Neural progenitor cell (in vitro differentiated cells): ENCODE measurements at regions not wholly inside any gene's neighbourhood (a gene's known extent, or its start where the extent isn't known, plus 50 kb on each side); places are given as distances from the start of the nearest gene placed in this dataset.

Experiments used
- DNase-seq: peaks from one replicate; pipeline ENCODE4 v3.0.0-alpha.2; 2016; ENCODE audit warnings: low spot score
- H2AFZ ChIP-seq: fragments of 200-600 bp; sonication (generic); replicated peaks from 2 replicates; pipeline ENCODE4 v1.6.1; 2016; ENCODE audit warnings: antibody characterized with exemption
- H3F3A ChIP-seq: fragments of 200-600 bp; sonication (generic); 2 replicates; pipeline ENCODE4 v1.6.1; 2016; ENCODE audit warnings: antibody characterized with exemption, low read depth
- H3K27ac ChIP-seq: fragments of 200-600 bp; sonication (generic); 2 replicates; pipeline ENCODE4 v1.5.1; 2016; ENCODE audit warnings: mild to moderate bottlenecking
- H3K27me3 ChIP-seq: fragments of 200-600 bp; sonication (generic); 2 replicates; pipeline ENCODE4 v1.6.1; 2016; ENCODE audit warnings: mild to moderate bottlenecking, moderate library complexity
- H3K36me3 ChIP-seq: fragments of 200-600 bp; sonication (generic); 2 replicates; pipeline ENCODE4 v1.5.1; 2016
- H3K4me1 ChIP-seq: fragments of 200-600 bp; sonication (generic); 2 replicates; pipeline ENCODE4 v1.6.1; 2016; ENCODE audit warnings: mixed run types
- H3K4me2 ChIP-seq: fragments of 200-600 bp; sonication (generic); 2 replicates; pipeline ENCODE4 v1.6.1; 2016
- H3K4me3 ChIP-seq: fragments of 200-600 bp; sonication (generic); 2 replicates; pipeline ENCODE4 v1.5.1; 2016
- H3K79me2 ChIP-seq: fragments of 200-600 bp; sonication (generic); 2 replicates; pipeline ENCODE4 v1.6.1; 2016; ENCODE audit warnings: low read depth
- H3K9ac ChIP-seq: fragments of 200-600 bp; sonication (generic); 2 replicates; pipeline ENCODE4 v1.6.1; 2016
- H3K9me3 ChIP-seq: fragments of 200-600 bp; sonication (generic); 2 replicates; pipeline ENCODE4 v1.5.1; 2016; ENCODE audit warnings: low read depth
- H4K20me1 ChIP-seq: fragments of 200-600 bp; sonication (generic); 2 replicates; pipeline ENCODE4 v1.6.1; 2016; ENCODE audit warnings: low read depth
- H3K27ac Mint-ChIP-seq: 3 replicates; pipeline ENCODE4 v1.8.0; 2021; ENCODE audit warnings: mixed read lengths
- H3K27me3 Mint-ChIP-seq: 2 replicates; pipeline ENCODE4 v1.8.0; 2022; ENCODE audit warnings: low read depth, mild to moderate bottlenecking, inconsistent platforms, moderate library complexity, mixed read lengths; ENCODE audit not compliant: insufficient read depth
- H3K36me3 Mint-ChIP-seq: 3 replicates; pipeline ENCODE4 v1.8.0; 2021; ENCODE audit warnings: mixed read lengths
- H3K4me1 Mint-ChIP-seq: 3 replicates; pipeline ENCODE4 v1.8.0; 2021; ENCODE audit warnings: mixed read lengths
- H3K4me3 Mint-ChIP-seq: 3 replicates; pipeline ENCODE4 v1.8.0; 2021; ENCODE audit warnings: mild to moderate bottlenecking, moderate library complexity, mixed read lengths
- H3K9me3 Mint-ChIP-seq: 3 replicates; pipeline ENCODE4 v1.8.0; 2020; ENCODE audit warnings: mixed read lengths
- CTCF ChIP-seq: fragments of 200-600 bp; sonication (generic); IDR thresholded peaks from 2 replicates; pipeline ENCODE4 v1.5.1; 2017; ENCODE audit warnings: antibody characterized with exemption, mild to moderate bottlenecking
- EZH2 ChIP-seq: fragments of 200-600 bp; sonication (generic); IDR thresholded peaks from 2 replicates; pipeline ENCODE4 v1.6.1; 2017; ENCODE audit warnings: antibody characterized with exemption, mild to moderate bottlenecking, moderate library complexity
- EZH2phosphoT487 ChIP-seq: fragments of 200-600 bp; sonication (generic); IDR thresholded peaks from 2 replicates; pipeline ENCODE4 v1.6.1; 2017; ENCODE audit warnings: antibody characterized with exemption

- peaks cover 3% of the 10 kb centered on the region for H3F3A ChIP-seq
- H3K27me3 Mint-ChIP-seq: peaks cover 2% of the 10 kb centered on the region
- H3K9me3 ChIP-seq: no peaks in the 10 kb centered on the region
- no peak overlapping the region for H3K4me3 ChIP-seq
- H3K9me3 Mint-ChIP-seq: no peaks in the 10 kb centered on the region
- H3K27ac Mint-ChIP-seq: no peak overlapping the region
- H3K36me3 ChIP-seq: no peaks in the 10 kb centered on the region
- peaks cover 21% of the 10 kb centered on the region for H3K4me1 ChIP-seq
- H3K4me1 Mint-ChIP-seq: peaks cover 20% of the 10 kb centered on the region
- TF ChIP-seq EZH2: no peak
- TF ChIP-seq CTCF: no peak
- TF ChIP-seq EZH2phosphoT487: no peak
- H3K4me2 ChIP-seq: no peak overlapping the region
- no peaks in the 10 kb centered on the region for H3K27me3 ChIP-seq
- no peak overlapping the region for H3K27ac ChIP-seq
- no peaks in the 10 kb centered on the region for H3K36me3 Mint-ChIP-seq
- H3K79me2 ChIP-seq: no peaks in the 10 kb centered on the region
- H4K20me1 ChIP-seq: no peaks in the 10 kb centered on the region
- H2AFZ ChIP-seq: no peak overlapping the region
- no peak overlapping the region for H3K4me3 Mint-ChIP-seq
- no peak overlapping the region for H3K9ac ChIP-seq
- no peak for DNase-seq
These were observed 1755.0 kb downstream of the MAT2B start for GRCh38 chr5:165260426-165260825.

GRCh38 chr5:165263536-165263935, 1758.1 kb downstream of the MAT2B start:
- Histone ChIP-seq H3K9me3 (no peaks in the 10 kb centered on the region), H3K27ac (no peak overlapping the region), H2AFZ (no peak overlapping the region), H3K9ac (no peak overlapping the region), H3K4me2 (no peak overlapping the region), H3K4me1 (peaks cover 16% of the 10 kb centered on the region), H3K36me3 (no peaks in the 10 kb centered on the region), H3K27me3 (no peaks in the 10 kb centered on the region), H3K4me3 (no peak overlapping the region), H4K20me1 (no peaks in the 10 kb centered on the region), H3K79me2 (no peaks in the 10 kb centered on the region), H3F3A (peaks cover 3% of the 10 kb centered on the region)
- TF ChIP-seq CTCF (no peak), EZH2 (no peak), EZH2phosphoT487 (no peak)
- no peak overlapping the region for H3K27ac Mint-ChIP-seq
- H3K27me3 Mint-ChIP-seq: peaks cover 2% of the 10 kb centered on the region
- no peak overlapping the region for H3K4me3 Mint-ChIP-seq
- H3K36me3 Mint-ChIP-seq: no peaks in the 10 kb centered on the region
- no peaks in the 10 kb centered on the region for H3K9me3 Mint-ChIP-seq
- DNase-seq: no peak
- H3K4me1 Mint-ChIP-seq: peaks cover 12% of the 10 kb centered on the region

GRCh38 chr5:165266939-165267338, 1761.5 kb downstream of the MAT2B start:
- Mint-ChIP-seq H3K27me3 (peaks cover 2% of the 10 kb centered on the region), H3K4me1 (no peaks in the 10 kb centered on the region), H3K36me3 (no peaks in the 10 kb centered on the region), H3K9me3 (no peaks in the 10 kb centered on the region), H3K4me3 (no peak overlapping the region), H3K27ac (no peak overlapping the region)
- Histone ChIP-seq H3K36me3 (no peaks in the 10 kb centered on the region), H3K4me1 (peaks cover 3% of the 10 kb centered on the region), H3K9me3 (no peaks in the 10 kb centered on the region), H3F3A (no peaks in the 10 kb centered on the region), H3K27me3 (no peaks in the 10 kb centered on the region), H2AFZ (no peak overlapping the region), H3K4me2 (no peak overlapping the region), H3K27ac (no peak overlapping the region), H3K4me3 (no peak overlapping the region), H3K9ac (no peak overlapping the region), H4K20me1 (no peaks in the 10 kb centered on the region), H3K79me2 (no peaks in the 10 kb centered on the region)
- DNase-seq: no peak
- no peak for TF ChIP-seq EZH2
- TF ChIP-seq EZH2phosphoT487: no peak
- TF ChIP-seq CTCF: no peak
